Loucy (cell line): ENCODE measurements at regions not wholly inside any gene's neighbourhood (a gene's known extent, or its start where the extent isn't known, plus 50 kb on each side); places are given as distances from the start of the nearest gene placed in this dataset.

Experiments used
- H2AFZ ChIP-seq: fragments of 200-600 bp; sonication (generic); 2 replicates; pipeline ENCODE4 v1.6.0; 2016; ENCODE audit warnings: antibody characterized with exemption, mild to moderate bottlenecking, low read length, moderate library complexity
- H3F3A ChIP-seq: fragments of 200-600 bp; 2 replicates; pipeline ENCODE4 v1.6.0; 2016; ENCODE audit warnings: antibody characterized with exemption, low read depth, mild to moderate bottlenecking
- H3K27me3 ChIP-seq: fragments of 200-600 bp; sonication (generic); 2 replicates; pipeline ENCODE4 v1.6.1; 2014; ENCODE audit warnings: low read length, mild to moderate bottlenecking; ENCODE audit not compliant: insufficient read depth, poor library complexity, severe bottlenecking
- H3K36me3 ChIP-seq: fragments of 200-600 bp; sonication (generic); 2 replicates; pipeline ENCODE4 v1.6.1; 2016; ENCODE audit warnings: low read length; ENCODE audit not compliant: insufficient read depth
- H3K4me1 ChIP-seq: fragments of 200-600 bp; sonication (generic); 2 replicates; pipeline ENCODE4 v1.5.1; 2014; ENCODE audit warnings: low read length, mild to moderate bottlenecking; ENCODE audit not compliant: insufficient read depth, poor library complexity, severe bottlenecking
- H3K4me2 ChIP-seq: fragments of 200-600 bp; sonication (generic); 2 replicates; pipeline ENCODE4 v1.6.0; 2014; ENCODE audit warnings: antibody characterized with exemption, low read length, low read depth, mild to moderate bottlenecking; ENCODE audit not compliant: poor library complexity, severe bottlenecking
- H3K4me3 ChIP-seq: fragments of 200-600 bp; sonication (generic); 2 replicates; pipeline ENCODE4 v1.5.1; 2014; ENCODE audit warnings: low read length, mild to moderate bottlenecking, mixed read lengths; ENCODE audit not compliant: poor library complexity, severe bottlenecking
- H3K79me2 ChIP-seq: fragments of 200-600 bp; sonication (generic); 2 replicates; pipeline ENCODE4 v1.6.1; 2014; ENCODE audit warnings: low read length; ENCODE audit not compliant: insufficient read depth
- H3K9ac ChIP-seq: fragments of 200-600 bp; sonication (generic); 2 replicates; pipeline ENCODE4 v1.6.0; 2014; ENCODE audit warnings: mild to moderate bottlenecking, low read depth, low read length, moderate library complexity; ENCODE audit not compliant: poor library complexity, severe bottlenecking
- H3K9me2 ChIP-seq: fragments of 200-600 bp; sonication (generic); replicated peaks from 2 replicates; pipeline ENCODE4 v1.6.1; 2016; ENCODE audit warnings: low read depth, low read length, mixed read lengths
- H3K9me3 ChIP-seq: fragments of 200-600 bp; sonication (generic); 2 replicates; pipeline ENCODE4 v1.6.1; 2014; ENCODE audit warnings: mild to moderate bottlenecking, antibody characterized with exemption, low read length, low read depth; ENCODE audit not compliant: insufficient read depth
- H4K20me1 ChIP-seq: fragments of 200-600 bp; sonication (generic); 2 replicates; pipeline ENCODE4 v1.6.0; 2014; ENCODE audit warnings: antibody characterized with exemption, low read length, mild to moderate bottlenecking; ENCODE audit not compliant: insufficient read depth, poor library complexity, severe bottlenecking
- EZH2phosphoT487 ChIP-seq: fragments of 200-600 bp; IDR thresholded peaks from 2 replicates; pipeline ENCODE4 v1.6.1; 2018; ENCODE audit warnings: antibody characterized with exemption, mild to moderate bottlenecking, moderate library complexity, borderline replicate concordance
- TF ChIP-seq, protein P1 (sequence below): fragments of 200-600 bp; sonication (generic); conservative IDR thresholded peaks from 2 replicates; pipeline ENCODE4 v1.5.1; 2014; ENCODE audit warnings: mild to moderate bottlenecking, antibody characterized with exemption, low read length

DNA sequence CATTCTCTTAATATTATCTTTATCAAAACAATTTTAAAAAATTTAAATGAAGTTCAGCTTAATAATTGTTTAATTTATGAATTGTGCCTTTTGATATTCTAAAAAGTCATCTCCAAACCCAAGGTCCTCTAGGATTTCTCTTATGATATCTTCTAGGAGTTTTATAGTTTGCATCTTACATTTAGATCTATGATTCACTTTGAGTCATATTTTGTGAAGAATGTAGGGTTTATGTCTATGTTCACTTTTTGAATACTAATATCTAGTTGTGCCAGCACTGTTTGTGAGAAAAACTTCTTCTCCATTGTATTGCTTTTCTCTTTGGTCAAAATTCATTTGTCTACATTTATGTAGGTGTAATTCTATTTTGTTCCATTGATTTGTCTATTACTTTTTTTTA lies 1068.4 kb upstream of the SPRY2 start:
- no peaks in the 10 kb centered on the region for H3K79me2 ChIP-seq
- peaks cover 2% of the 10 kb centered on the region for H3K4me1 ChIP-seq
- H3K9ac ChIP-seq: no peak overlapping the region
- H3K4me3 ChIP-seq: no peak overlapping the region
- H2AFZ ChIP-seq: no peak overlapping the region
- no peaks in the 10 kb centered on the region for H3K9me2 ChIP-seq
- H3K9me3 ChIP-seq: no peaks in the 10 kb centered on the region
- H3F3A ChIP-seq: no peaks in the 10 kb centered on the region
- TF ChIP-seq, protein P1, sequence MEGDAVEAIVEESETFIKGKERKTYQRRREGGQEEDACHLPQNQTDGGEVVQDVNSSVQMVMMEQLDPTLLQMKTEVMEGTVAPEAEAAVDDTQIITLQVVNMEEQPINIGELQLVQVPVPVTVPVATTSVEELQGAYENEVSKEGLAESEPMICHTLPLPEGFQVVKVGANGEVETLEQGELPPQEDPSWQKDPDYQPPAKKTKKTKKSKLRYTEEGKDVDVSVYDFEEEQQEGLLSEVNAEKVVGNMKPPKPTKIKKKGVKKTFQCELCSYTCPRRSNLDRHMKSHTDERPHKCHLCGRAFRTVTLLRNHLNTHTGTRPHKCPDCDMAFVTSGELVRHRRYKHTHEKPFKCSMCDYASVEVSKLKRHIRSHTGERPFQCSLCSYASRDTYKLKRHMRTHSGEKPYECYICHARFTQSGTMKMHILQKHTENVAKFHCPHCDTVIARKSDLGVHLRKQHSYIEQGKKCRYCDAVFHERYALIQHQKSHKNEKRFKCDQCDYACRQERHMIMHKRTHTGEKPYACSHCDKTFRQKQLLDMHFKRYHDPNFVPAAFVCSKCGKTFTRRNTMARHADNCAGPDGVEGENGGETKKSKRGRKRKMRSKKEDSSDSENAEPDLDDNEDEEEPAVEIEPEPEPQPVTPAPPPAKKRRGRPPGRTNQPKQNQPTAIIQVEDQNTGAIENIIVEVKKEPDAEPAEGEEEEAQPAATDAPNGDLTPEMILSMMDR: no peak
- no peak for TF ChIP-seq EZH2phosphoT487
- no peaks in the 10 kb centered on the region for H3K36me3 ChIP-seq
- H4K20me1 ChIP-seq: no peaks in the 10 kb centered on the region
- H3K27me3 ChIP-seq: no peaks in the 10 kb centered on the region
- H3K4me2 ChIP-seq: no peak overlapping the region

- Histone ChIP-seq H3K4me2 (no peak overlapping the region), H2AFZ (no peak overlapping the region), H3K36me3 (no peaks in the 10 kb centered on the region), H3K79me2 (no peaks in the 10 kb centered on the region), H3K4me3 (no peak overlapping the region), H3F3A (no peaks in the 10 kb centered on the region), H3K27me3 (no peaks in the 10 kb centered on the region), H3K9me2 (no peaks in the 10 kb centered on the region), H3K4me1 (peaks cover 2% of the 10 kb centered on the region), H4K20me1 (no peaks in the 10 kb centered on the region), H3K9ac (no peak overlapping the region), H3K9me3 (no peaks in the 10 kb centered on the region)
- no peak for TF ChIP-seq EZH2phosphoT487
These were observed 1067.7 kb upstream of the SPRY2 start for GRCh38 chr13:81408647-81409046.

- peak overlapping the region; percentile 52 for H3K4me2 ChIP-seq
- no peaks in the 10 kb centered on the region for H3K9me2 ChIP-seq
- H2AFZ ChIP-seq: no peak overlapping the region
- H3K4me3 ChIP-seq: peak overlapping the region; percentile 28
- no peak overlapping the region for H3K9ac ChIP-seq
- no peaks in the 10 kb centered on the region for H3K36me3 ChIP-seq
- no peaks in the 10 kb centered on the region for H3F3A ChIP-seq
- no peak for TF ChIP-seq EZH2phosphoT487
- TF ChIP-seq, protein P1: no peak
- H4K20me1 ChIP-seq: no peaks in the 10 kb centered on the region
- no peaks in the 10 kb centered on the region for H3K9me3 ChIP-seq
- H3K27me3 ChIP-seq: no peaks in the 10 kb centered on the region
- H3K79me2 ChIP-seq: no peaks in the 10 kb centered on the region
- peaks cover 2% of the 10 kb centered on the region for H3K4me1 ChIP-seq
These were observed 1065.8 kb upstream of the SPRY2 start for GRCh38 chr13:81406639-81407292.

GRCh38 chr13:81406022-81406421 lies 1065.1 kb upstream of the SPRY2 start:
- TF ChIP-seq EZH2phosphoT487: no peak
- TF ChIP-seq, protein P1: no peak
- Histone ChIP-seq H3F3A (no peaks in the 10 kb centered on the region), H3K79me2 (no peaks in the 10 kb centered on the region), H3K9me3 (no peaks in the 10 kb centered on the region), H3K36me3 (no peaks in the 10 kb centered on the region), H3K4me1 (peaks cover 2% of the 10 kb centered on the region), H3K4me3 (no peak overlapping the region), H2AFZ (no peak overlapping the region), H3K27me3 (no peaks in the 10 kb centered on the region), H3K9me2 (no peaks in the 10 kb centered on the region), H4K20me1 (no peaks in the 10 kb centered on the region), H3K9ac (no peak overlapping the region), H3K4me2 (peak overlapping the region; percentile 52)
